ENCODE measurements at regions not wholly inside any gene's neighbourhood (a gene's known extent, or its start where the extent isn't known, plus 50 kb on each side); places are given as distances from the start of the nearest gene placed in this dataset.

DNA sequence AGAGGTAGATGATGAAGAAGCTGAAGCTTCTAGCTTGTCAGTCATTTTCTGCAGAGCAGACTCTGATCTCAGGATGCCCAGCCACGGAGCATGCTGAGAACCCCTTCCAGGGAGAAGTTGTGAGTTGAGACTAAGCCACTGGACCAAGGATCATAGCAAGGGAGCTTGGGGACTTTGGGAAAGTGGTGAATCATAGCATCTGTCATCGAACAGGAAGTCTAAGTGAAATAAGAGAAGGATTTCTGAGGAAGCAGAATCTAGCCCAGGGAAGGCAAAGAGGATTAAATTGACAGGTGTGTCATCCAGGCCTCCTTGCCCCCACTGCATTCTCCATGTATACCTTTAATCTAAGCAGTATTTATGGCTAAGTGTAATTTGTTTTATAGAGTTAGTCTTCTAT, 71.8 kb upstream of the TMEM108 start:
- TF ChIP-seq, protein P1, sequence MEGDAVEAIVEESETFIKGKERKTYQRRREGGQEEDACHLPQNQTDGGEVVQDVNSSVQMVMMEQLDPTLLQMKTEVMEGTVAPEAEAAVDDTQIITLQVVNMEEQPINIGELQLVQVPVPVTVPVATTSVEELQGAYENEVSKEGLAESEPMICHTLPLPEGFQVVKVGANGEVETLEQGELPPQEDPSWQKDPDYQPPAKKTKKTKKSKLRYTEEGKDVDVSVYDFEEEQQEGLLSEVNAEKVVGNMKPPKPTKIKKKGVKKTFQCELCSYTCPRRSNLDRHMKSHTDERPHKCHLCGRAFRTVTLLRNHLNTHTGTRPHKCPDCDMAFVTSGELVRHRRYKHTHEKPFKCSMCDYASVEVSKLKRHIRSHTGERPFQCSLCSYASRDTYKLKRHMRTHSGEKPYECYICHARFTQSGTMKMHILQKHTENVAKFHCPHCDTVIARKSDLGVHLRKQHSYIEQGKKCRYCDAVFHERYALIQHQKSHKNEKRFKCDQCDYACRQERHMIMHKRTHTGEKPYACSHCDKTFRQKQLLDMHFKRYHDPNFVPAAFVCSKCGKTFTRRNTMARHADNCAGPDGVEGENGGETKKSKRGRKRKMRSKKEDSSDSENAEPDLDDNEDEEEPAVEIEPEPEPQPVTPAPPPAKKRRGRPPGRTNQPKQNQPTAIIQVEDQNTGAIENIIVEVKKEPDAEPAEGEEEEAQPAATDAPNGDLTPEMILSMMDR (IDR thresholded peaks at IDR 0.05): no peak
- TF ChIP-seq POLR2A (IDR thresholded peaks at IDR 0.05): no peak

Data from lower leg skin (tissue), 3 donors.